MG63 (cell line): ENCODE measurements at regions not wholly inside any gene's neighbourhood (a gene's known extent, or its start where the extent isn't known, plus 50 kb on each side); places are given as distances from the start of the nearest gene placed in this dataset.
"Not testable (repeated sequence)": the region's sequence is repeated elsewhere in the genome, so short reads cannot be mapped to it uniquely, and the experiment has no call there.

Experiments
- DNase-seq: peaks from one replicate; pipeline ENCODE4 v3.0.0-alpha.2; 2020
- H3K27me3 ChIP-seq: fragments of 250-450 bp; sonication (Bioruptor Pico); 2 replicates; pipeline ENCODE4 v1.5.1; 2020; ENCODE audit warnings: mild to moderate bottlenecking, moderate library complexity
- H3K36me3 ChIP-seq: fragments of 250-450 bp; sonication (Bioruptor Pico); 2 replicates; pipeline ENCODE4 v1.5.1; 2020; ENCODE audit warnings: mild to moderate bottlenecking, moderate library complexity
- H3K4me3 ChIP-seq: fragments of 250-450 bp; sonication (Bioruptor Pico); 2 replicates; pipeline ENCODE4 v1.5.1; 2020; ENCODE audit warnings: mild to moderate bottlenecking, moderate library complexity
- H3K9me3 ChIP-seq: fragments of 250-450 bp; sonication (Bioruptor Pico); 2 replicates; pipeline ENCODE4 v1.5.1; 2020; ENCODE audit warnings: mild to moderate bottlenecking, moderate library complexity

GRCh38 chr1:219716611-219717114 lies 103.8 kb upstream of the ZC3H11B start:
- no peak overlapping the region for H3K4me3 ChIP-seq
- DNase-seq, result no peak
- no peaks in the 10 kb centered on the region for H3K36me3 ChIP-seq
- no peaks in the 10 kb centered on the region for H3K27me3 ChIP-seq
- no peaks in the 10 kb centered on the region for H3K9me3 ChIP-seq

GRCh38 chr1:219713981-219714381 lies 101.1 kb upstream of the ZC3H11B start:
- no peaks in the 10 kb centered on the region for H3K27me3 ChIP-seq
- no peak overlapping the region for H3K4me3 ChIP-seq
- DNase-seq, result no peak
- H3K9me3 ChIP-seq, result no peaks in the 10 kb centered on the region
- no peaks in the 10 kb centered on the region for H3K36me3 ChIP-seq

GRCh38 chr1:219712506-219712905 lies 99.6 kb upstream of the ZC3H11B start:
- no peak for DNase-seq
- no peaks in the 10 kb centered on the region for H3K27me3 ChIP-seq
- H3K9me3 ChIP-seq, result no peaks in the 10 kb centered on the region
- no peak overlapping the region for H3K4me3 ChIP-seq
- no peaks in the 10 kb centered on the region for H3K36me3 ChIP-seq

GRCh38 chr1:219710529-219711194 lies 97.8 kb upstream of the ZC3H11B start:
- no peak for DNase-seq
- no peaks in the 10 kb centered on the region for H3K9me3 ChIP-seq
- H3K27me3 ChIP-seq, result no peaks in the 10 kb centered on the region
- H3K4me3 ChIP-seq, result no peak overlapping the region
- no peaks in the 10 kb centered on the region for H3K36me3 ChIP-seq

GRCh38 chr1:219708919-219709543 lies 96.1 kb upstream of the ZC3H11B start:
- no peak for DNase-seq
- no peaks in the 10 kb centered on the region for H3K27me3 ChIP-seq
- no peaks in the 10 kb centered on the region for H3K9me3 ChIP-seq
- no peaks in the 10 kb centered on the region for H3K36me3 ChIP-seq
- H3K4me3 ChIP-seq, result no peak overlapping the region

GRCh38 chr1:219707885-219708284 lies 95.0 kb upstream of the ZC3H11B start:
- H3K27me3 ChIP-seq, H3K36me3 ChIP-seq, H3K9me3 ChIP-seq, DNase-seq, H3K4me3 ChIP-seq: not testable (repeated sequence)

GRCh38 chr1:219704331-219704730 lies 91.4 kb upstream of the ZC3H11B start:
- not testable (repeated sequence) for H3K9me3 ChIP-seq, H3K27me3 ChIP-seq, H3K4me3 ChIP-seq, H3K36me3 ChIP-seq, DNase-seq

- no peak for DNase-seq
- Histone ChIP-seq H3K36me3 (no peaks in the 10 kb centered on the region), H3K9me3 (no peaks in the 10 kb centered on the region), H3K27me3 (no peaks in the 10 kb centered on the region), H3K4me3 (no peak overlapping the region)
Measured at GRCh38 chr1:219703368-219703639, 90.4 kb upstream of the ZC3H11B start.

- Histone ChIP-seq H3K4me3 (no peak overlapping the region), H3K36me3 (no peaks in the 10 kb centered on the region), H3K9me3 (no peaks in the 10 kb centered on the region), H3K27me3 (no peaks in the 10 kb centered on the region)
- peak; percentile 12 for DNase-seq
Measured at GRCh38 chr1:219701476-219701875, 88.6 kb upstream of the ZC3H11B start.

GRCh38 chr1:219699870-219700269 lies 87.0 kb upstream of the ZC3H11B start:
- H3K9me3 ChIP-seq, result no peaks in the 10 kb centered on the region
- DNase-seq, result peak; percentile 32
- no peaks in the 10 kb centered on the region for H3K27me3 ChIP-seq
- H3K36me3 ChIP-seq, result no peaks in the 10 kb centered on the region
- no peak overlapping the region for H3K4me3 ChIP-seq

GRCh38 chr1:219697682-219698081 lies 84.8 kb upstream of the ZC3H11B start:
- DNase-seq, result no peak
- Histone ChIP-seq H3K36me3 (no peaks in the 10 kb centered on the region), H3K4me3 (no peak overlapping the region), H3K9me3 (no peaks in the 10 kb centered on the region), H3K27me3 (no peaks in the 10 kb centered on the region)

- H3K36me3 ChIP-seq, result no peaks in the 10 kb centered on the region
- no peaks in the 10 kb centered on the region for H3K9me3 ChIP-seq
- no peaks in the 10 kb centered on the region for H3K27me3 ChIP-seq
- H3K4me3 ChIP-seq, result no peak overlapping the region
- DNase-seq, result peak; percentile 39
Measured at GRCh38 chr1:219692981-219693380, 80.1 kb upstream of the ZC3H11B start.

- Histone ChIP-seq H3K9me3 (no peaks in the 10 kb centered on the region), H3K27me3 (no peaks in the 10 kb centered on the region), H3K36me3 (no peaks in the 10 kb centered on the region), H3K4me3 (no peak overlapping the region)
- DNase-seq, result no peak
Measured at GRCh38 chr1:219689774-219690173, 76.9 kb upstream of the ZC3H11B start.

GRCh38 chr1:219687779-219688178 lies 74.9 kb upstream of the ZC3H11B start:
- Histone ChIP-seq H3K4me3 (no peak overlapping the region), H3K27me3 (no peaks in the 10 kb centered on the region), H3K36me3 (no peaks in the 10 kb centered on the region), H3K9me3 (no peaks in the 10 kb centered on the region)
- no peak for DNase-seq

- Histone ChIP-seq H3K9me3 (no peaks in the 10 kb centered on the region), H3K27me3 (no peaks in the 10 kb centered on the region), H3K36me3 (no peaks in the 10 kb centered on the region), H3K4me3 (no peak overlapping the region)
- DNase-seq, result no peak
Measured at GRCh38 chr1:219686171-219686570, 73.3 kb upstream of the ZC3H11B start.

- DNase-seq, result no peak
- Histone ChIP-seq H3K36me3 (no peaks in the 10 kb centered on the region), H3K27me3 (no peaks in the 10 kb centered on the region)
Measured at GRCh38 chr1:219682788-219683187, 69.9 kb upstream of the ZC3H11B start.

GRCh38 chr1:219681876-219682275 lies 69.0 kb upstream of the ZC3H11B start:
- Histone ChIP-seq H3K4me3 (no peak overlapping the region), H3K36me3 (no peaks in the 10 kb centered on the region), H3K9me3 (no peaks in the 10 kb centered on the region), H3K27me3 (no peaks in the 10 kb centered on the region)
- no peak for DNase-seq

More at GRCh38 chr1:219682788-219683187, 69.9 kb upstream of the ZC3H11B start:
- Histone ChIP-seq H3K4me3 (no peak overlapping the region), H3K9me3 (no peaks in the 10 kb centered on the region)

- Histone ChIP-seq H3K36me3 (no peaks in the 10 kb centered on the region), H3K9me3 (no peaks in the 10 kb centered on the region), H3K27me3 (no peaks in the 10 kb centered on the region), H3K4me3 (no peak overlapping the region)
- no peak for DNase-seq
Measured at GRCh38 chr1:219676012-219676765, 63.3 kb upstream of the ZC3H11B start.
